ENCODE measurements at regions not wholly inside any gene's neighbourhood (a gene's known extent, or its start where the extent isn't known, plus 50 kb on each side); places are given as distances from the start of the nearest gene placed in this dataset.
"Not testable (repeated sequence)": the region's sequence is repeated elsewhere in the genome, so short reads cannot be mapped to it uniquely, and the experiment has no call there.

- no peak for TF ChIP-seq POLR2A (IDR thresholded peaks at IDR 0.05; ENCODE audit: low read depth, low read length)
- FAIRE-seq (peak; percentile 38), DNase-seq (ENCODE audit: insufficient read length, low spot score) (no peak)
Observed at GRCh38 chr5:16392718-16393117, 72.9 kb downstream of the ZNF622 start.

- TF ChIP-seq POLR2A (IDR thresholded peaks at IDR 0.05; ENCODE audit: low read depth, low read length), result no peak
- FAIRE-seq, result peak; percentile 23
- DNase-seq (ENCODE audit: insufficient read length, low spot score), result no peak
Observed at GRCh38 chr5:16391858-16392649, 73.5 kb downstream of the ZNF622 start.

GRCh38 chr5:16390825-16391224, 74.8 kb downstream of the ZNF622 start:
- TF ChIP-seq POLR2A (IDR thresholded peaks at IDR 0.05; ENCODE audit: low read depth, low read length), result no peak
- FAIRE-seq (no peak), DNase-seq (ENCODE audit: insufficient read length, low spot score) (no peak)

DNA sequence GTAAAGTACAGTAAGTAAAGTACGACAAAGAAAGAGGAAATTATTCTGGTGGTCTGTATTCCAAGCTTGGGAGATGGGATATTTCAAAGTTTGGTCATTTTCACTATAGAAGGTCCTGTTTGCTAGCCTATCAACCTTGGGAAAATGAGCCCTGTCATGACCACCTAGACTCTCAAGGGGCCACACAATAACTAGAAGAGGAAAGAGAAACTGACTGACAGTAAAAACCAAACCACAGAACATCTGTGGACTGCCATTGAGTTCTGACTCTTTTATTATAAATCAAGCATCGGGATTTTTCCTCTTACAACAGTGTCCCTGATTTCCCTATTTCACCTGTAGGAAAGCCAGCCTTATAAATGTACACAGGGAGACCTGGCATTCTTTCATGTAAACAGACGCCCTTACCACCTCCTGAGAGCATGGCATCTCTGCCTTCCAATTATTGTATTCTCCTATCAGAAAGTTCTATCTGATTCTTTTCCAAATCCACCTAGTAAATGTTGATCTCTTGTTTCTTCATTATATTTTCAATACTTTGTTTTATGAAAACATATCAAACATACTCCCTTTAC, 80.0 kb downstream of the ZNF622 start:
- TF ChIP-seq POLR2A (IDR thresholded peaks at IDR 0.05; ENCODE audit: low read depth, low read length), result no peak
- FAIRE-seq, result no peak
- no peak for DNase-seq (ENCODE audit: insufficient read length, low spot score)

GRCh38 chr5:16384804-16385203, 80.8 kb downstream of the ZNF622 start:
- DNase-seq (ENCODE audit: insufficient read length, low spot score), result no peak
- no peak for TF ChIP-seq POLR2A (IDR thresholded peaks at IDR 0.05; ENCODE audit: low read depth, low read length)
- no peak for FAIRE-seq

GRCh38 chr5:16384222-16384621, 81.4 kb downstream of the ZNF622 start:
- DNase-seq (ENCODE audit: insufficient read length, low spot score) (no peak), FAIRE-seq (no peak)
- TF ChIP-seq POLR2A (IDR thresholded peaks at IDR 0.05; ENCODE audit: low read depth, low read length), result no peak

GRCh38 chr5:16383544-16384052, 82.0 kb downstream of the ZNF622 start:
- DNase-seq (ENCODE audit: insufficient read length, low spot score), result no peak
- TF ChIP-seq POLR2A (IDR thresholded peaks at IDR 0.05; ENCODE audit: low read depth, low read length), result no peak
- FAIRE-seq, result no peak

DNA sequence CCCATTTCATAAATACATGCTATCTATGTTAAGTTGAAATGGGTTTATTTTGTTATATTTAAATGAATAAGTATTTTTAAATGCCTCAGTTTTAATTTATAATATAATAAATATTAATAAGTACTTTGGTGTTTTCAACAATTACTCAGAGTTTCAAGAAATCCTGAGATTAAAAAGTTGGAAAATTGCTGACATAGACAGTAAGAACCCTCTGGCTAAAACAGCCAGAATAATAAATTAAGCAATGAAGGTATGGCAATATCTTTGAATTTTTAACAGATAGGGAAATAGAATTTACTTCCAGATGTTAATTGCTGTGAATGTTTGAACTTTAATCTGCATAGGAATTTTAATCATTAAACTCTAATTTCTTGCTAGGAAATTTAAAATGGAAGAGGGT, 83.6 kb downstream of the ZNF622 start:
- DNase-seq (ENCODE audit: insufficient read length, low spot score) (no peak), FAIRE-seq (no peak)
- TF ChIP-seq POLR2A (IDR thresholded peaks at IDR 0.05; ENCODE audit: low read depth, low read length), result no peak

DNA sequence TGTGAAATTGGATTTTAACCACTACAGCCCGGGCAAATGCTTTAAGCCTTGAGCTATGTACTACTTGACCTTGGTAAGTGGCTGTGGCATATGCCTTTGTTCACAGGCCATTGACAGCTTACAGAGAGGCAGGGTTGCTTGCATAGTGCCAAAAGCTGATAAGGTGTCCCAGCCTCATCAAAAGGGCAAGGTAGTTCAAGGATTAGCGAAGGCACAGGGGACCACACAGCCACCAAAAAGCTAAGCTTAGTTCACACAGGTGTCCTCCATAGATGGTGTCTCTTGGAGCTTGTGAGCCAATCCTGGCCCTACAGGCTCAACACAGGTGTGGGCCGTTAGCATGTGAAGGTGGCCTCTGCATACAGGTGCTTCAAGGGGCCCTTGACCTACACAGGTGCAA, 86.8 kb downstream of the ZNF622 start:
- FAIRE-seq (no peak), DNase-seq (ENCODE audit: insufficient read length, low spot score) (no peak)
- TF ChIP-seq POLR2A (IDR thresholded peaks at IDR 0.05; ENCODE audit: low read depth, low read length), result no peak

DNA sequence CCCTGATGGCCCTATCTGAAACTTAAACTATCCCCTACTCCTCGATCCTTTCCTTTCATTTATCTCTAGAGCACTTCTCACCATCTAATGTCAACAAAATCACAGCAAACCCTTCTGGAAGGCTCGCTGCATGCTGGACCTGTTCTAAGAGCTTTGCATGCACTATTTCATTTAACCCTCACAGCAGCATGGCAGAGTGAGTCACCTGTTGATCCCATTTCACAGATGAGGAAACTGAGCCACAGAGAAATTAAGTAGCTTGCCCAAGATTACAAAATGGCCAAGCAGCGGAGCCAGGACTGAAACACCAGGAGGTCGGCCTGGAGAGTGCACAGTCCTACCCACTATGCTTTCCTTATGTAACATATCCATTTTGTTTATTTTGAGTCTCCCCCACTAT, 93.1 kb downstream of the ZNF622 start:
- DNase-seq (ENCODE audit: insufficient read length, low spot score) (no peak), FAIRE-seq (no peak)
- TF ChIP-seq POLR2A (IDR thresholded peaks at IDR 0.05; ENCODE audit: low read depth, low read length), result no peak

- DNase-seq (ENCODE audit: insufficient read length, low spot score) (no peak), FAIRE-seq (no peak)
- no peak for TF ChIP-seq POLR2A (IDR thresholded peaks at IDR 0.05; ENCODE audit: low read depth, low read length)
Observed at GRCh38 chr5:16366491-16366890, 99.1 kb downstream of the ZNF622 start.

- DNase-seq (ENCODE audit: insufficient read length, low spot score), result no peak
- TF ChIP-seq POLR2A (IDR thresholded peaks at IDR 0.05; ENCODE audit: low read depth, low read length), result no peak
- FAIRE-seq, result no peak
Observed at GRCh38 chr5:16364910-16365309, 100.7 kb downstream of the ZNF622 start.

DNA sequence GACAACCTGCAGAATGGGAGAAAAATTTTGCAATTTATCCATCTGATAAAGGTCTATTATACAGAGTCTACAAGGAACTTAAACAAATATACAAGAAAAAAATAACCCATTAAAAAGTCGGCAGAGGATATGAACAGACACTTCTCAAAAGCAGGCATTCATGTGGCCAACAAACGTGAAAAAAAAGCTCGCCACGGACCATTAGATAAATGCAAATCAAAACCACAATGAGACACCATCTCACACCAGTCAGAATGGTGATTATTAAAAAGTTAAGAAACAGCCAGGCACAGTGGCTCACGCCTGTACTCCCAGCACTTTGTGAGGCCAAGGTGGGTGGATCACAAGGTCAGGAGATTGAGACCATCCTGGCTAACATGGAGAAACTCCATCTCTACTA, 112.2 kb downstream of the ZNF622 start:
- DNase-seq (ENCODE audit: insufficient read length, low spot score); FAIRE-seq: not testable (repeated sequence)

DNA sequence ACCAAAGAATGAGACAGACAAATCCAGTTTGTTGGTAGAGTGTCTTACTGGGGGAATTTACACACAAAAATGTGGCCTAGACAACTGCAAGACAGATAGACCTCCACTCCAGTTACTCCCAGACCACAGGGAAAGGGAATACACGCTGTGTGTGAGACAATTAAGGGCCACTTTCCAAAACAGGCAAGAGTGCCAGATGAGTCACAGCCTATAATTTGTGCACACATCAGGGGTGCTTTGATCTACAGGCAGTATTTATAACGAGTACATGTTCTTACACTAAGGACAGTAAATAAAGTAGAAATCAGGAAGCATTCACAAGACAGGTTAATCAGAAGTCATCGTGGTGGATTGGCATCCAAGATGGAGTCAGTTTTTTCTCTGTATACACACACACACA, 114.8 kb downstream of the ZNF622 start:
- FAIRE-seq (no peak), DNase-seq (ENCODE audit: insufficient read length, low spot score) (no peak)
- TF ChIP-seq POLR2A (IDR thresholded peaks at IDR 0.05; ENCODE audit: low read depth, low read length), result no peak

- DNase-seq (ENCODE audit: insufficient read length, low spot score) (no peak), FAIRE-seq (no peak)
- TF ChIP-seq POLR2A (IDR thresholded peaks at IDR 0.05; ENCODE audit: low read depth, low read length), result no peak
Observed at GRCh38 chr5:16346380-16346779, 119.2 kb downstream of the ZNF622 start.
